SK-N-SH (cell line): ENCODE measurements at regions not wholly inside any gene's neighbourhood (a gene's known extent, or its start where the extent isn't known, plus 50 kb on each side); places are given as distances from the start of the nearest gene placed in this dataset.

Experiments used
- CTCF ChIA-PET: fragments of 300-600, 350-600 bp; formaldehyde crosslinking; extraction: SDS; loops from one replicate; lab custom pipeline; 2021; lab: Yijun Ruan, JAX
- POLR2A ChIA-PET: fragments of 350-600 bp; sonication (Branson Sonifier 250); formaldehyde crosslinking; extraction: SDS; loops from one replicate; lab custom pipeline; 2020; ENCODE audit warnings: antibody characterized with exemption, inconsistent platforms; lab: Yijun Ruan, JAX
- DNase-seq: peaks from one replicate; pipeline ENCODE4 v3.0.0; 2012
- H2AFZ ChIP-seq: fragments of 200-600 bp; sonication (generic); 2 replicates; pipeline ENCODE4 v1.8.1; 2016; ENCODE audit warnings: antibody characterized with exemption, mild to moderate bottlenecking, low read depth
- H3F3A ChIP-seq: fragments of 200-600 bp; sonication (generic); replicated peaks from 2 replicates; pipeline ENCODE3; 2016; ENCODE audit warnings: antibody characterized with exemption, mild to moderate bottlenecking; ENCODE audit not compliant: insufficient read depth
- H3K27ac ChIP-seq, 2 experiments: fragments of 200-500 bp in 1 of 2; fragments of 200-600 bp in 1 of 2; sonication (Bioruptor generic) in 1 of 2; sonication (generic), shearing (Covaris generic) in 1 of 2; 2 replicates each; pipeline versions ENCODE4 v1.5.1 to v1.6.1; 2014 to 2016; ENCODE audit warnings: low read depth in 2 of 2, inconsistent platforms in 1 of 2, low read length in 1 of 2, mild to moderate bottlenecking in 1 of 2, mixed read lengths in 1 of 2
- H3K27me3 ChIP-seq: fragments of 200-600 bp; sonication (generic), shearing (Covaris generic); 2 replicates; pipeline ENCODE4 v1.6.1; 2016; ENCODE audit warnings: mixed run types; ENCODE audit not compliant: insufficient read depth
- H3K36me3 ChIP-seq, 2 experiments: fragments of 200-500 bp in 1 of 2; fragments of 200-600 bp in 1 of 2; sonication (Bioruptor generic) in 1 of 2; sonication (generic) in 1 of 2; replicated peaks in 1 of 2; 2 replicates each; pipeline versions ENCODE3 to v1.5.1; 2014 to 2016; ENCODE audit warnings: low read length in 1 of 2, mild to moderate bottlenecking in 1 of 2; ENCODE audit not compliant: insufficient read depth in 2 of 2, control insufficient read depth in 1 of 2
- H3K4me1 ChIP-seq, 2 experiments: fragments of 200-500 bp in 1 of 2; fragments of 200-600 bp in 1 of 2; sonication (Bioruptor generic) in 1 of 2; sonication (generic), shearing (Covaris generic) in 1 of 2; 2 replicates each; pipeline versions ENCODE4 v1.5.1 to v1.6.1; 2014 to 2016; ENCODE audit warnings: low read depth in 1 of 2, low read length in 1 of 2, mixed run types in 1 of 2; ENCODE audit not compliant: insufficient read depth in 2 of 2, control insufficient read depth in 1 of 2
- H3K4me2 ChIP-seq: fragments of 200-600 bp; sonication (generic), shearing (Covaris generic); 2 replicates; pipeline ENCODE4 v1.6.1; 2017; ENCODE audit warnings: mixed run types
- H3K4me3 ChIP-seq, 2 experiments: fragments of 200-500 bp in 1 of 2; fragments of 200-600 bp in 1 of 2; sonication (Bioruptor generic) in 1 of 2; sonication (generic), shearing (Covaris generic) in 1 of 2; 2 replicates each; pipeline versions ENCODE4 v1.5.1 to v1.8.1; 2014 to 2016; ENCODE audit warnings: low read depth in 2 of 2, inconsistent platforms in 1 of 2, low read length in 1 of 2, mild to moderate bottlenecking in 1 of 2, mixed read lengths in 1 of 2, moderate library complexity in 1 of 2
- H3K79me2 ChIP-seq: fragments of 200-600 bp; sonication (generic); 2 replicates; pipeline ENCODE4 v1.8.1; 2017; ENCODE audit warnings: mild to moderate bottlenecking; ENCODE audit not compliant: insufficient read depth
- H3K9ac ChIP-seq: fragments of 200-600 bp; sonication (generic); 2 replicates; pipeline ENCODE4 v1.6.1; 2017; ENCODE audit warnings: mixed run types
- H3K9me2 ChIP-seq: fragments of 200-600 bp; sonication (generic); 2 replicates; pipeline ENCODE4 v1.6.1; 2017; ENCODE audit warnings: mixed run types
- H3K9me3 ChIP-seq: fragments of 200-600 bp; sonication (generic); 2 replicates; pipeline ENCODE4 v1.6.1; 2017; ENCODE audit warnings: mixed run types, mild to moderate bottlenecking, moderate library complexity
- H4K20me1 ChIP-seq: fragments of 200-600 bp; sonication (generic); 2 replicates; pipeline ENCODE4 v1.6.1; 2017; ENCODE audit warnings: mild to moderate bottlenecking, mixed run types; ENCODE audit not compliant: insufficient read depth
- CTCF ChIP-seq: fragments of 200-600 bp; sonication (generic); IDR thresholded peaks from 2 replicates; pipeline ENCODE4 v1.6.1; 2017; ENCODE audit warnings: antibody characterized with exemption, mild to moderate bottlenecking, moderate library complexity
- EP300 ChIP-seq, 2 experiments: IDR thresholded peaks; 2 replicates each; pipeline versions ENCODE4 v1.4.0 to v1.6.1; 2012; ENCODE audit warnings: borderline replicate concordance in 1 of 2, low read depth in 1 of 2, low read length in 1 of 2
- FOXJ3 ChIP-seq: sonication (generic); formaldehyde crosslinking; IDR thresholded peaks from 2 replicates; pipeline ENCODE4 v1.5.1; 2020; ENCODE audit warnings: mild to moderate bottlenecking, missing genetic modification reagents
- GABPA ChIP-seq: IDR thresholded peaks from 2 replicates; pipeline ENCODE4 v1.4.0; 2012; ENCODE audit warnings: low read depth, mild to moderate bottlenecking
- GATA2 ChIP-seq: sonication (generic); formaldehyde crosslinking; IDR thresholded peaks from 2 replicates; pipeline ENCODE4 v1.5.0; 2020; ENCODE audit warnings: mild to moderate bottlenecking, missing genetic modification reagents
- IRF3 ChIP-seq: fragments of 150-350 bp; IDR thresholded peaks from 2 replicates; pipeline ENCODE4 v1.6.1; 2016; ENCODE audit warnings: mild to moderate bottlenecking, low read depth, low read length
- MAX ChIP-seq: IDR thresholded peaks from 2 replicates; pipeline ENCODE4 v1.4.0; 2012; ENCODE audit warnings: low read depth
- MEF2A ChIP-seq: IDR thresholded peaks from 2 replicates; pipeline ENCODE4 v1.4.0; 2012; ENCODE audit warnings: low read depth, borderline replicate concordance
- MXI1 ChIP-seq: IDR thresholded peaks from 2 replicates; pipeline ENCODE4 v1.6.1; 2012; ENCODE audit warnings: mild to moderate bottlenecking, low read depth, low read length, improper control_type of control experiment
- NRF1 ChIP-seq: IDR thresholded peaks from 2 replicates; pipeline ENCODE4 v1.6.1; 2012; ENCODE audit warnings: low read depth, mild to moderate bottlenecking, low read length
- PBX3 ChIP-seq: IDR thresholded peaks from 2 replicates; pipeline ENCODE4; 2012
- POLR2AphosphoS5 ChIP-seq: IDR thresholded peaks from 2 replicates; pipeline ENCODE4 v1.6.1; 2012; ENCODE audit warnings: low read depth, low read length
- RAD21 ChIP-seq: IDR thresholded peaks from 2 replicates; pipeline ENCODE4 v1.6.1; 2012; ENCODE audit warnings: mild to moderate bottlenecking, low read length
- RCOR1 ChIP-seq: fragments of 150-350 bp; IDR thresholded peaks from 2 replicates; pipeline ENCODE4 v1.6.1; 2017; ENCODE audit warnings: antibody characterized with exemption, low read length
- REST ChIP-seq: IDR thresholded peaks from 2 replicates; pipeline ENCODE4 v1.6.1; 2012; ENCODE audit warnings: mild to moderate bottlenecking, low read depth, low read length, moderate library complexity
- RXRA ChIP-seq: IDR thresholded peaks from 2 replicates; pipeline ENCODE4 v1.4.0; 2012; ENCODE audit warnings: low read depth, mild to moderate bottlenecking, borderline replicate concordance
- SIN3A ChIP-seq: IDR thresholded peaks from 2 replicates; pipeline ENCODE4 v1.6.1; 2012; ENCODE audit warnings: low read depth, mild to moderate bottlenecking, low read length, moderate library complexity, borderline replicate concordance
- SMC3 ChIP-seq: IDR thresholded peaks from 2 replicates; pipeline ENCODE4 v1.6.1; 2012; ENCODE audit warnings: low read depth, low read length, improper control_type of control experiment
- TAF1 ChIP-seq: IDR thresholded peaks from 2 replicates; pipeline ENCODE4 v1.6.1; 2012; ENCODE audit warnings: low read depth, mild to moderate bottlenecking, low read length, moderate library complexity, borderline replicate concordance
- TCF12 ChIP-seq: IDR thresholded peaks from 2 replicates; pipeline ENCODE4 v1.4.0; 2012
- TEAD4 ChIP-seq: IDR thresholded peaks from 2 replicates; pipeline ENCODE4 v1.4.0; 2012; ENCODE audit warnings: mild to moderate bottlenecking, borderline replicate concordance; ENCODE audit not compliant: insufficient read depth
- USF2 ChIP-seq: fragments of 150-350 bp; IDR thresholded peaks from 2 replicates; pipeline ENCODE4 v1.6.1; 2017; ENCODE audit warnings: antibody characterized with exemption, low read length, low read depth, borderline replicate concordance
- whole genome bisulfite sequencing: methylation state at CpG from one replicate; pipeline ENCODE4 v1.1.6; 2017; ENCODE audit warnings: low lambda C conversion rate; 5-methylcytosine and 5-hydroxymethylcytosine counted together

GRCh38 chr3:197434830-197435229, 120.9 kb downstream of the BDH1 start (continued):
- TF ChIP-seq REST, result no peak

- WGBS, result 49% methylated on average over 4 of the region's 4 CpGs
- peaks cover 30 to 35% of the 10 kb centered on the region in 2 experiments for H3K4me1 ChIP-seq
- peak; percentile 49 for DNase-seq
- H3K27ac ChIP-seq, result peak overlapping the region; percentile 12 to 94; a peak in 3 of 4 replicates
- H3K9ac ChIP-seq, result no peak overlapping the region
- H3F3A ChIP-seq, result peaks cover 8% of the 10 kb centered on the region
- no peak overlapping the region for H3K4me2 ChIP-seq
- ChIA-PET CTCF (interaction anchor here (1.0 to 1.6 kb wide), 6 partner anchors 9 to 176 kb away, joined by 3 to 10 read pairs (median 4); no protein-coding TSS in a partner anchor), POLR2A (interaction anchor here (0.6 to 1.3 kb wide), 3 partner anchors 12 to 135 kb away, joined by 3 read pairs; no protein-coding TSS in a partner anchor)
- no peaks in the 10 kb centered on the region for H3K79me2 ChIP-seq
- no peaks in the 10 kb centered on the region for H3K27me3 ChIP-seq
- H3K4me3 ChIP-seq, result no peak overlapping the region
- no peaks in the 10 kb centered on the region for H4K20me1 ChIP-seq
- no peaks in the 10 kb centered on the region for H3K9me3 ChIP-seq
- H3K36me3 ChIP-seq, result no peaks in the 10 kb centered on the region
- H3K9me2 ChIP-seq, result no peaks in the 10 kb centered on the region
- H2AFZ ChIP-seq, result no peak overlapping the region
- TF ChIP-seq GATA2 (CRISPR knock-in tag) (peak; percentile 46; the same call in 1 of the 2 replicates), TAF1 (no peak), POLR2AphosphoS5 (0 out of 2 replicates have a peak, but pooled peaks have one; percentile 15), SMC3 (no peak), RAD21 (peak; percentile 9; the same call in 1 of the 2 replicates), PBX3 (no peak), GABPA (no peak), TCF12 (peak; percentile 44), TEAD4 (no peak), USF2 (no peak), RXRA (no peak), NRF1 (no peak), MAX (no peak), EP300 (IDR thresholded peaks at IDR 0.05; ENCODE audit: borderline replicate concordance in 1 of 2, low read depth in 1 of 2, low read length in 1 of 2) (peak in 1 of 2 experiments; percentile 86; a peak in 2 of 4 replicates), IRF3 (no peak), CTCF (no peak), FOXJ3 (CRISPR knock-in tag) (no peak), SIN3A (no peak), MEF2A (no peak), MXI1 (peak; percentile 56), RCOR1 (peak; percentile 43; the same call in 1 of the 2 replicates)
Measured at GRCh38 chr3:197432384-197433127, 123.2 kb downstream of the BDH1 start.
